ENCODE measurements at regions not wholly inside any gene's neighbourhood (a gene's known extent, or its start where the extent isn't known, plus 50 kb on each side); places are given as distances from the start of the nearest gene placed in this dataset.

- Histone ChIP-seq H3K27me3 (ENCODE audit: control insufficient read depth, insufficient read depth, low read length) (no peaks in the 10 kb centered on the region), H3K36me3 (ENCODE audit: control insufficient read depth, insufficient read depth, low read length) (no peaks in the 10 kb centered on the region), H3K4me3 (ENCODE audit: low read depth, low read length) (no peak overlapping the region)
- peak; percentile 28 for DNase-seq (ENCODE audit: low read depth)
- POLR2A ChIA-PET: no interaction called here
- TF ChIP-seq CTCF (IDR thresholded peaks at IDR 0.05; ENCODE audit: insufficient read depth, low read depth, low read length): no peak
- CTCF ChIA-PET: no interaction called here
These were observed 225.3 kb upstream of the ATP2B1 start for GRCh38 chr12:89933911-89934310.

- ChIA-PET POLR2A (no interaction called here), CTCF (no interaction called here)
- H3K4me3 ChIP-seq (ENCODE audit: low read depth, low read length): no peak overlapping the region
- H3K36me3 ChIP-seq (ENCODE audit: control insufficient read depth, insufficient read depth, low read length): no peaks in the 10 kb centered on the region
- no peak for DNase-seq (ENCODE audit: low read depth)
- H3K27me3 ChIP-seq (ENCODE audit: control insufficient read depth, insufficient read depth, low read length): no peaks in the 10 kb centered on the region
- no peak for TF ChIP-seq CTCF (IDR thresholded peaks at IDR 0.05; ENCODE audit: insufficient read depth, low read depth, low read length)
These were observed 224.3 kb upstream of the ATP2B1 start for GRCh38 chr12:89932954-89933353.

GRCh38 chr12:89928467-89928866 lies 219.8 kb upstream of the ATP2B1 start:
- Histone ChIP-seq H3K27me3 (ENCODE audit: control insufficient read depth, insufficient read depth, low read length) (no peaks in the 10 kb centered on the region), H3K36me3 (ENCODE audit: control insufficient read depth, insufficient read depth, low read length) (no peaks in the 10 kb centered on the region), H3K4me3 (ENCODE audit: low read depth, low read length) (no peak overlapping the region)
- CTCF ChIA-PET: no interaction called here
- TF ChIP-seq CTCF (IDR thresholded peaks at IDR 0.05; ENCODE audit: insufficient read depth, low read depth, low read length): no peak
- no peak for DNase-seq (ENCODE audit: low read depth)
- POLR2A ChIA-PET: no interaction called here

DNA sequence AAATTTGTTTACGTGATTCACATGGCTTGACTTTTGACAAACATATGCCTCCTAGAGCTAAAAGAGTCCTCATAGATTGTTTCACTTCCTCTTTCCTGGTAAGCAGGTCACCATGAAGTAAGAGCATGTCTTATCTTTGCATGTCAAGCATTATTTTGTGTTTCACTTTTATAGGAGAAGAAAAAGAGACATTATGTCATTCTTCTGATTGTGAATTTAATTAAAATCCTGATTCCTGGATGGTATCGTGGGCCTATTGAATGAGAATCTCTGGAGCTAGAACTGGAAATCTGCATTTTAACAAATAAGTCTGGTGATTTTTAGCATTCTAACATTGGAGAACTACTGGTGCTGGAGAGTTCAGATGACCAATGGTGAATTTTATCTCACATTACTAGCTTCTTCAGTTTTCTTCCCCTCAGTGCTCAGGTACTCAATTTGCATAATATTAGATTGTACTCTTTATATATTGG lies 218.6 kb upstream of the ATP2B1 start:
- DNase-seq (ENCODE audit: low read depth): no peak
- CTCF ChIA-PET: no interaction called here
- TF ChIP-seq CTCF (IDR thresholded peaks at IDR 0.05; ENCODE audit: insufficient read depth, low read depth, low read length): no peak
- no peaks in the 10 kb centered on the region for H3K27me3 ChIP-seq (ENCODE audit: control insufficient read depth, insufficient read depth, low read length)
- POLR2A ChIA-PET: no interaction called here
- H3K36me3 ChIP-seq (ENCODE audit: control insufficient read depth, insufficient read depth, low read length): no peaks in the 10 kb centered on the region
- no peak overlapping the region for H3K4me3 ChIP-seq (ENCODE audit: low read depth, low read length)

- Histone ChIP-seq H3K27me3 (ENCODE audit: control insufficient read depth, insufficient read depth, low read length) (no peaks in the 10 kb centered on the region), H3K4me3 (ENCODE audit: low read depth, low read length) (no peak overlapping the region), H3K36me3 (ENCODE audit: control insufficient read depth, insufficient read depth, low read length) (no peaks in the 10 kb centered on the region)
- POLR2A ChIA-PET: no interaction called here
- no peak for TF ChIP-seq CTCF (IDR thresholded peaks at IDR 0.05; ENCODE audit: insufficient read depth, low read depth, low read length)
- no peak for DNase-seq (ENCODE audit: low read depth)
- CTCF ChIA-PET: no interaction called here
These were observed 215.6 kb upstream of the ATP2B1 start for GRCh38 chr12:89924191-89924590.

Data from BJ (cell line).